ENCODE measurements at regions not wholly inside any gene's neighbourhood (a gene's known extent, or its start where the extent isn't known, plus 50 kb on each side); places are given as distances from the start of the nearest gene placed in this dataset.

DNA sequence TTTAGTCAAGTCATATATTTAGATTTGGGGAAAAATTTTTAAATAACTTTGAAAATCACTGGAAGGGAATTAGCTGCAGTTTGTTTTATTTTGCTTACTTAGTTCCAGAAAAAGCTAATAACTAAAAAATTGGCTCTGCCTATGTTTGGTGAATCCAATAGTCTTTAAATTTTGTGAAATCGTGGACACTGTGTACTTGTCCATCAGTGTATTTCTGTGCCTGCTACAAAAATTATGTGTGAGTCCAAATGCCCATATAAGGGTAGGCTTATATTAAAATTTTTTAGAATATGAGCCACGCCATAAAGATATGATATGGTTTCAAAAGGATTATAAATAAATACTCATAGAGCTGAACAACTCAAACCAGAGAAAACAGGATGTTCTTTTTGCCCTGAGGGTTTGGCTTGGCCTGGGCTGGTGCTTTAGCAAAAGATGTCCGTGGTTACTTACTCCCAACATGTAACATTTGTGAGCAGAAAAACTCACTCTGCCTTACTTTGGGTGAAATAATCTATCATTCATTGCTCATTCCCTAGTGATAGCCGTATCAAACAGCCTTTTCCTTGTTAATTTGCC lies 133.2 kb upstream of the PRLR start:
- no peak for DNase-seq (ENCODE audit: low read depth in 3 of 3)

DNA sequence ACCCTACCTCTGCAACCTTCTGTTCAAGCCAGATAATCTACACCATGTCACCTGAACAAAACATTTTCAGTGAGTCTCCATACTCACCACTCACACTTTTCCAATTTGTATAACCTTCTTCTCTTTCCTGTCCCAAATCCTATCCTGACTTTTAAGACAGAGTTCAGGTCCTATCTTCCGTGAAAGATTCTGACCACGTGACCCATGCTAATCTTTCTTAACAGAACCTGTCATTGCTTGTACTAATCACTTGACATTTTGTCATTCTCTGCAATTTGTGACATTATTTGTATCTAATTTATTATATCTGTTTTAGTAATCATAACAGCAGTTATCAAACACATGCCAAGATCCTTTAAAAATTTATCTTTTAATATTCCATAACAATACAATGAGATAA lies 132.5 kb upstream of the PRLR start:
- no peak for DNase-seq (ENCODE audit: low read depth in 3 of 3)

DNA sequence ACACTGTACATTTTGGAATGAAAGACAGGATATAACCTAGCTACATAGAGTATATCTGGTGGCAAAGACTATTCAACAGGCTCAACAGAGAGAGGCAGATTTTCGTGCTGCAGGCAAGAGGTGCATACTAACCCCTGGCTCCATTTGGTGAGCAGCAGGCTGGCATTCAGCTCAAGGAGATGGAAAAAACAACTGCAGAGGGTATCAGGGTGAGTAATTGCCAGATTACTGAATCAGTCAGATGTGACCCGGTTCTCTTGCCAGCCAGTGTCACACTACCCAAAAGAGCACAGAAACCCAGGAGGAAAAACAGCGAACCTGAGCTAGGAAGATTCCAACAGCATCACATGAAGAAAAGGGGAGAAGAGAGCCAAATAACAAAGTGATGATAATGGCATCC lies 130.4 kb upstream of the PRLR start:
- DNase-seq (ENCODE audit: low read depth in 3 of 3), result no peak

DNA sequence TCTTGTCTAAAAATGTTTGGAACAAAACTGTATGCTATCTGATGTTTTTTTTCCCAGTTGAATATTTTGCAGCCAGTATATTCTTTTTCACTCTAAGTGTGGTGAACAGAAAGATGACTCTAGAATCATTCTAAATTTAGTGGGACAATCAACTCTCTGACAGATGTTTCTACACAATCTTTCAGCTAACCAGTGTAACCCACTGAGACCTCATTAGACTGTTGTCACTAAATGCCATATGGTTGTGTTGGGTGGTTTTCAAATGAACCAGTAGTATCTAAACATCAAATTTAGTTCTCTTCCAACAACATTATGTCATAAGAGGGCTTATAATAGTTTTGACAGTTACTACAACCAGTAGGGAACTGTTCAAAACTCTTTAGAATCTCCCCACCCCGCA lies 129.6 kb upstream of the PRLR start:
- DNase-seq (ENCODE audit: low read depth in 3 of 3), result no peak

DNA sequence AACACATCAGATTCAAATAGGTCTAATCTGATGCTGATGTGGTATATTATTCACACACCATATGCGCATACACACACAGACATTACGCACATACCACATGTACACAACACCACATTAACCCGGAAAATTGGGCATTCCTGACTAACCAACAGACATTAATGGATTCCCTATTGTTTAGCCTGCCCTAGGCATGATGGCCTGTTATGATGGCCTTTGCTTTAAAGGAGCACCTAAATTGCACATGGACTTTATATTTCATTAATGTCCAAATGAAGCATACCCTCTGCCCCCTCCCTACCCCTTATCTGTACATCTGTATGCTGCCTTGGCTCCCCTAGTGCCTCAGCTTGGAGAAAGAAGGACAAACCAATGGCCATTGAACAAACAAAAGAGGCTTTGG lies 127.7 kb upstream of the PRLR start:
- DNase-seq (ENCODE audit: low read depth in 3 of 3), result no peak

DNA sequence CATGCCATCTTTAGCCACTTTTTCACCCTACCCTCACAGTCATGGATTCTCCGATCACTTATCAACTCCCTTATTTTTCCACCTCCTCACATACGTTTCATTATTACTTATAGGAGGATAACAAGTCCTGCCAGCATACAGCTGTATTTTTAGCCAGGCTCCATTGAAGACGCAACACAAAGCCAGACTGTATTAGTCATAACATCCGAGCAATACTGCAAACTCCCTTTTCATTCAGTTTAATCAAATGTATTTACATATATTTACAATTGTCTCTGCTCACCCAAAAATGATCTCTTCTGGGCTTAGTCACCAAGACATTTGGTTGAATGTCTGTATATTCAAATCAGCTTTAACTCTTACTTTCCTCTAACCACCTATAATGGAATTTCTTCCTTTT lies 126.4 kb upstream of the PRLR start:
- DNase-seq (ENCODE audit: low read depth in 3 of 3), result no peak

DNA sequence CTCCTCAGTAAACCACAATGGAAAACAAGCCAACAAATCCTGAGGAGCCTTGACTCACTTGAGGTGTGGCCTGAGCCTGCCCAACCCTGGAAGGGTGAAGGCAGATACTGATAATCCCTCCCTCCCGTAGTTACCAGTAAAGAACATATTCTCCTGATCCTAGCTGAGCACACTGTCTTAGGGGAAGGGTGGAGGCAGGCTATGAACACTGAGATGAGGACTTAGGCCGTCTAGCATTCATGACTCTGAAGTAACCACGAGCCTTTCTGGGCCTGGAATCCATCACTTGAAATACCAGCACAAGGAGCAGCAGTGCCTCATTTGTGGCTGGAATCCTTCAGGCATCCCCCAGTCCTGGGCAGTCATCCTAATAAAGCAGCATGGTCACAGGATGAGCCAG lies 124.5 kb upstream of the PRLR start:
- no peak for DNase-seq (ENCODE audit: low read depth in 3 of 3)

DNA sequence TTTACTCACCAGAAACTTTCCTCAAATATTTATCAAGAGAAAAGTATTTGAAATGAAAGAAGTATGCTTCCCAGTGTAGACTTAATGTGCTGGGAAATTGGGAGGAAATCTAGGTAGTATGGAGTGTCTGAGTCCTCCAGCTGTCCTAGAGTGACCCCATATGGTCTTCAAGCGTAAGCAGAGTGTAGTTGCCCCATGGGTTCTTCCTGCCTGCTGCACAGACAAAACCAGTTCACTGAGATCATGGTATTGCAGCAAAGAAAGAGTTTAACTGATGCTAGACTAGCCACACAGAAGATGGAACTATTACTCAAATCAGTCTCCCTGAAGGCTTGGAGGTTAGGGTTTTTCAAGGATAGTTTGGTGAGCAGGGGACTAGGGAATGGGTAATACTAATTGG lies 114.9 kb upstream of the PRLR start:
- DNase-seq (ENCODE audit: low read depth in 3 of 3), result no peak

DNA sequence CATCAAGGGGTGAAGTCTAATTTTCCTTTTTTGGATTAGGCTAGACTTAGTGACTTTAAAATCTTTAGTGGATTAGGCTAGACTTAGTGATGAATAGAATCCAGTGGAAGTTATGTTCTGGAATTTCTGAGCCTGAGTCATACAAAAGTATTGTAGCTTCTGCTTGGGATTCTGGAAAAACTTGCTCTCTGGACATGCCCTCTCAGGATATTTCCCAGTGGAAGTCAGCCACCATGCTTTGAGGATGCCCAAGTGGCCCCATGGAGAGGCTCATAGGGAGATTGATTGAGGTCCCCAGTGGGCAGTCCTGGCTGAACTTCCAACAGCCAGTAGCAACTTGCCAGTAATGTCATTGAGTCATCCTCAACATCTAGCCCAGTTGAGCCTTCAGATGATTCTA lies 112.4 kb upstream of the PRLR start:
- no peak for DNase-seq (ENCODE audit: low read depth in 3 of 3)

DNA sequence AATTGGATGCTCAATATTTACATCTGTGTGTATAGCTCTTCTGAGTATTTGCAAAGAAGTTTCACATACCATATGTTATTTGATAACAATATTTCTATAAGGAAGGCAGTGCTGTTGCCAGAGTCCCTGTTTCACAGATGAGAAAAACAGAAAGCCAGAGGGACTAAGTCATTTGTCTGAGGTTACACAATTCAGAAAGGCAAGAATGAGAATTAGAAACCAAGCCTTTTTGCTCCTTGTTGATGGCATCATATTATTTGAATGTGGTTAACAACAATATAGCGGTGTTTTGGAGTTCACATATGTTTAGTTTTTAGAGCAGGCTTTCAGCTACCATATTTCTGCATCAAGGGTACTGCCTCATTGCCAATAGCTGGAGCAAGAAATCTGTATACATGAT lies 110.9 kb upstream of the PRLR start:
- DNase-seq (ENCODE audit: low read depth in 3 of 3), result no peak

DNA sequence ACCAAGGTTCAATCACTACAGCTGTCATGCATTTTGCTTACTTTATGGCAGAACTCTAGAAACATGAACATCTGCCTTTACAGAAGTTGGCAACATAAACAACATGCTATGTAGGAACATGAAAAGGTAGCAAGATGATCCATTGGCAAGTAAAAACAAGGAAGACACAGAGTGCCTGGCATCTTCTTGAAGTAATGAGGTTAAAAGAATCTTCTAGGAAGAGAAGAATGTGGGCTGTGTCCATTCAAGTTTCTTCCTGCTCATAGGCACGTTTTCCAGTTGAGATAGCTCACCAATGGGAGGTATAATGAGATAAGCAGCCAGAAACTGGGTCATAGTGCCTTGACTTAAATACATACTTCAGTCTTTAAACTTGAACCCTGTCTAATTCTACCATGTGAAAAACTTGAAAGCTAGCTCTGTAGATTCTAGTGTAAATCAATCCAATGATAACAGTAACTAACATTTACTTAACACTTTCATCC lies 109.4 kb upstream of the PRLR start:
- DNase-seq (ENCODE audit: low read depth in 3 of 3), result no peak

DNA sequence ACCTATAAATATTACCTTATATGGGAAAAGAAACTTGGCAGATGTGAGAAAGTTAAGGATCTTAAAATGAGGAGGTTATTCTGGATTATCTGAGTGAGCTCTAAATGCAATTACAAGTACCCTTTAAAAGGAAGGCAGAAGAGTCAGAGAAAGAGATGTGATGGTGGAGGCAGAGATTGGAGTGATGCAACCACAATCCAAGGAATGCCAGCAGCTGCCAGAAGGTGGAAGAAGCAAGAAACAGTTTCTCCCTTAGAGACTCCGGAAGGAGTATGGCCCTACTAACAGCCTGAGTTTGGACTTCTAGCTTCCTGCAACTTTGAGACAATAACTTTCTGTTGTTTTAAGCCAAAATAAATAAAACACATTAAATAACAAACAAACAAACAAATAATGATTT lies 108.7 kb upstream of the PRLR start:
- DNase-seq (ENCODE audit: low read depth in 3 of 3), result no peak

DNA sequence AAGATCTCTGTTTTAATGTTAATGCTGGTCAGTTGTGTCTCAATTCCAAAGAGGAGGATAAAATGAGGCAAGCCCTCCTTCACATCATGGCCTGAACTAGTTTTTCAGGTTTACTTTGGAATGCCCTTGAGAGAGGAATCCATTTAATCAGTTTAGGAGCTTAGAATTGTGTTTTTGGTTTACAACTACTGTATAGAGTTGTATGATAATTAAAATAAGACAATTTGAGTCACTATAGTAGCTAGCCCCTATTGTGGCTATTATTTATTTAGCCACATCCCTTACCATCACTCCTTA lies 107.8 kb upstream of the PRLR start:
- DNase-seq (ENCODE audit: low read depth in 3 of 3), result no peak

DNA sequence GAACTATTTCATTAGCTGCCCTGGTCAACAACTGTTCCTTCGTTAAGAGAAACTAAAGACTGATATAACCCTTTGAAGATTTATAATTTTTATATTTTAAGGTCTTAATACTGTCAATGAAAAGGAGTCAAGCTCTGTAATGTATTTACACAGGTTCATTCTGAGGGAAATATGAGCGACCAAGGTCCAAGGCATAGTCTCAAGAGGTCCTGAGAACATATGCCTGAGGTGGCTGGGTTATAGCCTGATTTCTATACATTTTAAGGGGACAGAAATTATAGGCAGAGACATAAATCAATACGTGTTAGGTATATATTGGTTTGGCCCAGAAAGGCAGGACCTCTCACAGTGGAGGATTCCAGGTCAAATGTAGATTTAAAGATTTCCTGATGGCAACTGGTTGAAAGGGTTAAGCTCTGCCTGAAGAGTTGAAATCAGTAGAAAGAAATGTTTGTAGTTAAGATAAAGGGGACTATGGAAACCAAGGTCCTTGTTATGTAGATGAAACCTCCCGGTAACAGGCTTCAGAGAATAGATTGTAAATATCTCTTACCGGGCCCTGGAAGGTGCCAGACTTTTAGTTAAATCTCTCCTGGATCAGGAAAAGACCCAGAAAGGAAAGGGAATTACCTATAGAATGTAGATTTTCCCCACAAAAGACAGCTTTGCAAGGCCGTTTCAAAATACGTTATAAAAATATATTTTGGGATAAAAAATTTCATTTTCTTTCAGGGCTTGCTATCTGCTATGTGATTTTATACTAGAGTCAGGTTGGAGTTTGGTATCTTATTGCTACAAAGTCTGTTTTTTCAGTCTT lies 107.3 kb upstream of the PRLR start:
- DNase-seq (ENCODE audit: low read depth in 3 of 3), result no peak

DNA sequence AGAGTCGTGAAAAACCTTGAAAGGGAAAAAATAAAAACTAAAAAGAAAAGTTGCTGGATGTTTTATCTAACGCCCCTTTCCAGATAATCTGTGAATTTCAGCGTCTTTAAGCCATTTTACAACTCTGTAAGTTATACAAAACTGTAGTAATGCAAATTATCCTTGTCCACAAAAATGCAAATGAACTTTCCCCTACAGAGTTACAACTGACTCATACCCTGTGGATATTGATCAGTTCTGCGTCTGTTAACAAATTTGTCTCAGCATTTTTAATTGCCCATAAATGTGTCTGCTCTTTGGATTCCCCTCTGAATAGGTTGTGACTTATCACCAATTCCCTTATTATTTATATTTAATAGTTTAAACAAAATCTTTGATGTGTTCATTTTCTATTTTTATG lies 105.9 kb upstream of the PRLR start:
- DNase-seq (ENCODE audit: low read depth in 3 of 3), result no peak

DNA sequence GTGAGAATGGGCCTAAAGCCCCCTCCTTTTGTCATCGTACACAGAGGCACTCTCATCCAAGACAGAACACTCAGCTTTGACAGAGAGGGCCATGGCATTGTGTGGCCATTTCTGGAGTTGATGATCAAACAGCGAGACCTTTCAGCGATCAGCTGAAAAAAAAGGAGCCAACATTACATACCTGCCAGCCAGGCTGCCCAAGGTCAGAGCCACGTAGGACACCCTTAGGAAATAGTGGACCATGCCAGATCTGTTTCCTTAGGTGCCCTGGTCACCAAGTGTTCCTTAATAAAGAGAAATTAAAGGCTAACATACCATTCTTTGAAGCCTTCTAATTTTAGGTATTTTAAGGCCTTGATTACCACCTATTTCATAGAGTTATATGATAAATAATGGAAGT lies 105.5 kb upstream of the PRLR start:
- no peak for DNase-seq (ENCODE audit: low read depth in 3 of 3)

DNA sequence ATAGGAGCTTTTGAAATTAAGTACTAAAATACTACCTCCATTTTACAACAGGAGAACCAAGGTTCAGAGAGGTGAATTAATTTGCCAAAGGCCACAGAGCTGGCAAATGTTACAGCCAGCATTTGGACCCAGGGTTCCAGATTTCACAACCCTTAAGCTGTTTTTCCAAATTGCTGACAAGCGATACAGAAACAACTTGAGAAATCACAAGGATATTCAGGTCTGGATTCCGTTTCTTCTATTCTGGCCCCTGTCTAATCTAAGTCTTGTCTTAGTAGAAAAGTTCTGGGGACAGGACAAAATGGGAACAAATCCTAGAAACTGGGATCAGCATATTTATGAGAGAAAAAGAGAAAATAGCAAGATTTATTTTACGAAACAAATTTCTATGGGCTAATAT lies 103.1 kb upstream of the PRLR start:
- DNase-seq (ENCODE audit: low read depth in 3 of 3), result no peak

DNA sequence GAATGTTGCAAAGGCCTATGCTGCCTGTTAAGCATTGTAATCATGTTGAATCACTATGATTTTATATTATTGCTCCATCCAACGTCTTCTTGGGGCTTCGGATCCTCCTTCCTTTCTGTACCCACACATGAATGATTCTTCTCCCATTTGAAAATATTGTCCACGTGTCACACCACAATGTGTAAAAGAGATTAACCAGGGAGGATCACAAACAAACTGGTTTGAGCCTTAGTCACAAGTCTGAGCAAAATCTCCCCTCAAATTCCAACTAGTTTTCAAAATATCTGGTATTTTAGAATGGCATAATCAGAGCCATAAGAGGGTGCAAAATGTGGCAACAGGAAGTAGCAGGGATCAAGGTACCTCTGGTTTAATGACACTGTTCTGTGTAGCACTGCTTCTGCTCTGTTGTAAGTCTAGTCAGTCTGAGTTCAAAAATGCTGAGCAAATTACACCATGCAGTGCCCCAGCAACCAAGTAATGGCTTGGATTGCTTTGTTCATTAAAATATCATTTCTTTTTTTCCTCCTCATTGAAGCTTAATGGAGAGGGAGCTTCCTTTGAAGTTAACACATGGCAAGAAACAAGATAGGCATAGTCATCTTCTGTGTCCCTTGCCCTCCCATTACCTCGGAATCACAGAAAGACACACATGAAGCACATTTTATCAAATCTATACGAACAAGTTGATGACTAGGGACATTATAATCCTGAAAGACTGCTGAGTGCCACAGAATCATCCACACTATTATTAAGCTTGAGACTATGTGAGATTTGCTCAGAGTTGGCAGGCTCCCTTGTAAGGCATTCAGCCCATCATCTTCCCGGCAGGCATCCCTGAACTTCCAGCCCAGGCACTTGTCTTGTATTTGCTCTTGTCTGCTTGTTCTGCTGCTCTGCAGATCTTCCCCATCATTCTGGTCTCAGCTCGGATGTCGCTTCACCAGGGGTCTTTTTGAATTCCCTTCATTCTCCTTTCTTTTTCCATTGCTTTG lies 102.0 kb upstream of the PRLR start:
- DNase-seq (ENCODE audit: low read depth in 3 of 3), result no peak

DNA sequence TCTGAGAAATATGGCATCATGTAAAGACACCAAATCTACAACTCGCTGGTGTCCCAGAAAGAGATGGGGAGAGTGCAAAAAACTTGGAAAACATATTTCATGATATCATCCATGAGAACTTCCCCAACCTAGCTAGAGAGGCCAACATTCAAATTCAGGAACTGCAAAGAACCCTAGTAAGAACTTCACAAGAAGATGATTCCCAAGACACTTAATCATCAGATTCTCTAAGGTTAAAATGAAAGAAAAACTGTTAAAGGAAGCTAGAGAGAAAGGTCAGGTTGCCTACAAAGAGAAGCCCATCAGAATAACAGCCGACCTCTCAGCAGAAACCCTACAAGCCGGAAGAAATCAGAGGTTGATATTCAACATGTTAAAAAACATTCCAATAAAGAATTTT lies 95.5 kb upstream of the PRLR start:
- no peak for DNase-seq (ENCODE audit: low read depth in 3 of 3)

DNA sequence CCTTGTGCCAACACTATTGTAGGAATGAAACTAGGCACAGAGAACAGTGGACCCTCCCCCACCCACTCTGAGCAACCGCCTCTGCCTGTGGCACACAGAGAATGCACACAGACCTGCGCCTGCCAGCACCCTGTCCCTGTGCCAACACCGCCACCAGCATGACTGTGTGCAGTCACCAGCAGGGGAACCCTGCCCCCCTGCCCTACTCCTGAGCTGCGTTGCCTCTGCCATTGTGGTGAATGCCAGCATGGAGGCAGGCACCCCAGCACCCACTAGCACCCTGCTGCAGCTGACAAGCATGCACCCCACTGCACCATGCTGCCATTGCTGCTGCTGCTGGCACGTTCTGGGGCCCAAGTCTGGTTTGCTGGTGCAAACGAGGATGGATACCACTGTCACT lies 94.4 kb upstream of the PRLR start:
- DNase-seq (ENCODE audit: low read depth in 3 of 3), result no peak

DNA sequence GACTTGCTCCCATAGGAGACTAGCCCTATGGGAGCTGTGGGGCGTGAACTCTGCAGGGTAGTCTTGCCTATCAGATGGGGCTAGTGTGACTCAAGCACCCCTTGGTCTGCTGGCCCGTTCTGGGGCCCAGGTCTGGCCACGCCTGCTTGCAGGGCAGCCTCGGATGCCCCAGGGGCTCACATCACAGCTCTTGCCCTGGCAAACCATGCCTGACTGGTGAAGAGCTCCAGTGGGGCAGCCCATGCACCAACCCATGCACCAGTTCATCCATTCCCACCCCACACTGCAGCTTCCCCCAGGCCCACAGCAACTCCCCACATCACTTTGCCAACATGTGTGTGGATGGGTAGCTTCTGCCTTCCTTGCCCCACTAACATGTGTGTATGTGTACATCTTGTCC lies 93.9 kb upstream of the PRLR start:
- DNase-seq (ENCODE audit: low read depth in 3 of 3), result no peak

DNA sequence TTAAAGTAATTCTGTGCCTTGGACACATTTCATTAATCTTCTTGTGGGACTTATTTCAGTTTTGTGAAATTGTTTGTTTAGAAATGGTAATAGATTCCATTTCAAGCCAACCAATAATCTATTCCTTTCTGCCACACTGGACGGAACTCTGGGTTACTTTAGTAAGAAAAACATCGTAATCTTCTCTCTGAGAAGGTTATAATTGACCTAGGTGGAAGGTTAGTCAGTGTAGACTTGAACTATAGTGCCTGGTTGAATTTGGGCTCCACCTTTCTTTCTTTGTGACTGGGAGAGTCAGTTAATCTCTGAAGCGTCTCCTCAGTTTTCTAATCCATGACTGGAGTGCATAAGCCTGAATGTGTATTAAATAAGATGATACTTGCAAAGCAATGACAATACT lies 89.7 kb upstream of the PRLR start:
- DNase-seq (ENCODE audit: low read depth in 3 of 3), result no peak
